ENCODE measurements at regions not wholly inside any gene's neighbourhood (a gene's known extent, or its start where the extent isn't known, plus 50 kb on each side); places are given as distances from the start of the nearest gene placed in this dataset.

GRCh38 chr3:95319921-95320494 lies 1257.1 kb downstream of the NSUN3 start:
- peaks cover 21% of the 10 kb centered on the region for H3K4me1 ChIP-seq (ENCODE audit: insufficient read depth)
- no peaks in the 10 kb centered on the region for H3K36me3 ChIP-seq (ENCODE audit: insufficient read depth)
- Mint-ChIP-seq H3K27me3 (ENCODE audit: insufficient read depth, low read depth, poor library complexity) (no peaks in the 10 kb centered on the region), H3K9me3 (peaks cover 17% of the 10 kb centered on the region), H3K27ac (peak overlapping the region; percentile 78), H3K4me3 (no peak overlapping the region), H3K36me3 (ENCODE audit: low read depth) (peaks cover 18% of the 10 kb centered on the region; the same call in 2 of the 3 replicates), H3K4me1 (peaks cover 14% of the 10 kb centered on the region)
- peak overlapping the region; percentile 22 for H3K27ac ChIP-seq (ENCODE audit: low read depth)
- H3K4me3 ChIP-seq: 0 out of 2 replicates have a peak overlapping the region, but pooled peaks have one; percentile 13
- H2AFZ ChIP-seq: peak overlapping the region; percentile 38
- ATAC-seq (no peak; the same call in 2 of the 3 replicates), DNase-seq (ENCODE audit: low spot score) (no peak)
- H3K79me2 ChIP-seq (replicated peaks; ENCODE audit: insufficient read depth): no peaks in the 10 kb centered on the region
- H3K4me2 ChIP-seq: peak overlapping the region; percentile 16
- H3F3A ChIP-seq (replicated peaks; ENCODE audit: low read depth): no peaks in the 10 kb centered on the region
- TF ChIP-seq NANOG (IDR thresholded peaks at IDR 0.05; ENCODE audit: borderline replicate concordance) (peak; percentile 64; the same call in 1 of the 2 replicates), JUNB (IDR thresholded peaks at IDR 0.05; ENCODE audit: unreplicated experiment) (no peak)
- no peaks in the 10 kb centered on the region; the same call in 1 of the 2 replicates for H3K9me2 ChIP-seq (ENCODE audit: insufficient read depth)
- H4K20me1 ChIP-seq (replicated peaks; ENCODE audit: insufficient read depth): no peaks in the 10 kb centered on the region
- H3K27me3 ChIP-seq (ENCODE audit: insufficient read depth): no peaks in the 10 kb centered on the region

- Histone ChIP-seq H3K4me3 (no peak overlapping the region), H3K4me2 (no peak overlapping the region), H4K20me1 (replicated peaks; ENCODE audit: insufficient read depth) (no peaks in the 10 kb centered on the region), H3K4me1 (ENCODE audit: insufficient read depth) (no peaks in the 10 kb centered on the region), H2AFZ (no peak overlapping the region), H3F3A (replicated peaks; ENCODE audit: low read depth) (no peaks in the 10 kb centered on the region), H3K27me3 (ENCODE audit: insufficient read depth) (no peaks in the 10 kb centered on the region), H3K27ac (ENCODE audit: low read depth) (no peak overlapping the region), H3K79me2 (replicated peaks; ENCODE audit: insufficient read depth) (no peaks in the 10 kb centered on the region), H3K36me3 (ENCODE audit: insufficient read depth) (peaks cover 17% of the 10 kb centered on the region; the same call in 1 of the 2 replicates), H3K9me2 (ENCODE audit: insufficient read depth) (no peaks in the 10 kb centered on the region)
- no peak for DNase-seq (ENCODE audit: low spot score)
- peaks cover 41% of the 10 kb centered on the region for H3K36me3 Mint-ChIP-seq (ENCODE audit: low read depth)
- no peaks in the 10 kb centered on the region for H3K4me1 Mint-ChIP-seq
- H3K27ac Mint-ChIP-seq: no peak overlapping the region
- H3K9me3 Mint-ChIP-seq: peaks cover 53% of the 10 kb centered on the region
- H3K4me3 Mint-ChIP-seq: no peak overlapping the region
- TF ChIP-seq, protein P1, sequence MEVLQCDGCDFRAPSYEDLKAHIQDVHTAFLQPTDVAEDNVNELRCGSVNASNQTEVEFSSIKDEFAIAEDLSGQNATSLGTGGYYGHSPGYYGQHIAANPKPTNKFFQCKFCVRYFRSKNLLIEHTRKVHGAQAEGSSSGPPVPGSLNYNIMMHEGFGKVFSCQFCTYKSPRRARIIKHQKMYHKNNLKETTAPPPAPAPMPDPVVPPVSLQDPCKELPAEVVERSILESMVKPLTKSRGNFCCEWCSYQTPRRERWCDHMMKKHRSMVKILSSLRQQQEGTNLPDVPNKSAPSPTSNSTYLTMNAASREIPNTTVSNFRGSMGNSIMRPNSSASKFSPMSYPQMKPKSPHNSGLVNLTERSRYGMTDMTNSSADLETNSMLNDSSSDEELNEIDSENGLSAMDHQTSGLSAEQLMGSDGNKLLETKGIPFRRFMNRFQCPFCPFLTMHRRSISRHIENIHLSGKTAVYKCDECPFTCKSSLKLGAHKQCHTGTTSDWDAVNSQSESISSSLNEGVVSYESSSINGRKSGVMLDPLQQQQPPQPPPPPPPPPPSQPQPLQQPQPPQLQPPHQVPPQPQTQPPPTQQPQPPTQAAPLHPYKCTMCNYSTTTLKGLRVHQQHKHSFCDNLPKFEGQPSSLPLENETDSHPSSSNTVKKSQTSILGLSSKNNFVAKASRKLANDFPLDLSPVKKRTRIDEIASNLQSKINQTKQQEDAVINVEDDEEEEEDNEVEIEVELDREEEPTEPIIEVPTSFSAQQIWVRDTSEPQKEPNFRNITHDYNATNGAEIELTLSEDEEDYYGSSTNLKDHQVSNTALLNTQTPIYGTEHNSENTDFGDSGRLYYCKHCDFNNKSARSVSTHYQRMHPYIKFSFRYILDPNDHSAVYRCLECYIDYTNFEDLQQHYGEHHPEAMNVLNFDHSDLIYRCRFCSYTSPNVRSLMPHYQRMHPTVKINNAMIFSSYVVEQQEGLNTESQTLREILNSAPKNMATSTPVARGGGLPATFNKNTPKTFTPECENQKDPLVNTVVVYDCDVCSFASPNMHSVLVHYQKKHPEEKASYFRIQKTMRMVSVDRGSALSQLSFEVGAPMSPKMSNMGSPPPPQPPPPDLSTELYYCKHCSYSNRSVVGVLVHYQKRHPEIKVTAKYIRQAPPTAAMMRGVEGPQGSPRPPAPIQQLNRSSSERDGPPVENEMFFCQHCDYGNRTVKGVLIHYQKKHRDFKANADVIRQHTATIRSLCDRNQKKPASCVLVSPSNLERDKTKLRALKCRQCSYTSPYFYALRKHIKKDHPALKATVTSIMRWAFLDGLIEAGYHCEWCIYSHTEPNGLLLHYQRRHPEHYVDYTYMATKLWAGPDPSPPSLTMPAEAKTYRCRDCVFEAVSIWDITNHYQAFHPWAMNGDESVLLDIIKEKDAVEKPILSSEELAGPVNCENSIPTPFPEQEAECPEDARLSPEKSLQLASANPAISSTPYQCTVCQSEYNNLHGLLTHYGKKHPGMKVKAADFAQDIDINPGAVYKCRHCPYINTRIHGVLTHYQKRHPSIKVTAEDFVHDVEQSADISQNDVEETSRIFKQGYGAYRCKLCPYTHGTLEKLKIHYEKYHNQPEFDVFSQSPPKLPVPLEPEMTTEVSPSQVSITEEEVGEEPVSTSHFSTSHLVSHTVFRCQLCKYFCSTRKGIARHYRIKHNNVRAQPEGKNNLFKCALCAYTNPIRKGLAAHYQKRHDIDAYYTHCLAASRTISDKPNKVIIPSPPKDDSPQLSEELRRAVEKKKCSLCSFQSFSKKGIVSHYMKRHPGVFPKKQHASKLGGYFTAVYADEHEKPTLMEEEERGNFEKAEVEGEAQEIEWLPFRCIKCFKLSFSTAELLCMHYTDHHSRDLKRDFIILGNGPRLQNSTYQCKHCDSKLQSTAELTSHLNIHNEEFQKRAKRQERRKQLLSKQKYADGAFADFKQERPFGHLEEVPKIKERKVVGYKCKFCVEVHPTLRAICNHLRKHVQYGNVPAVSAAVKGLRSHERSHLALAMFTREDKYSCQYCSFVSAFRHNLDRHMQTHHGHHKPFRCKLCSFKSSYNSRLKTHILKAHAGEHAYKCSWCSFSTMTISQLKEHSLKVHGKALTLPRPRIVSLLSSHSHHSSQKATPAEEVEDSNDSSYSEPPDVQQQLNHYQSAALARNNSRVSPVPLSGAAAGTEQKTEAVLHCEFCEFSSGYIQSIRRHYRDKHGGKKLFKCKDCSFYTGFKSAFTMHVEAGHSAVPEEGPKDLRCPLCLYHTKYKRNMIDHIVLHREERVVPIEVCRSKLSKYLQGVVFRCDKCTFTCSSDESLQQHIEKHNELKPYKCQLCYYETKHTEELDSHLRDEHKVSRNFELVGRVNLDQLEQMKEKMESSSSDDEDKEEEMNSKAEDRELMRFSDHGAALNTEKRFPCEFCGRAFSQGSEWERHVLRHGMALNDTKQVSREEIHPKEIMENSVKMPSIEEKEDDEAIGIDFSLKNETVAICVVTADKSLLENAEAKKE (CRISPR knock-in tag; IDR thresholded peaks at IDR 0.05): no peak
- TF ChIP-seq, protein P2, sequence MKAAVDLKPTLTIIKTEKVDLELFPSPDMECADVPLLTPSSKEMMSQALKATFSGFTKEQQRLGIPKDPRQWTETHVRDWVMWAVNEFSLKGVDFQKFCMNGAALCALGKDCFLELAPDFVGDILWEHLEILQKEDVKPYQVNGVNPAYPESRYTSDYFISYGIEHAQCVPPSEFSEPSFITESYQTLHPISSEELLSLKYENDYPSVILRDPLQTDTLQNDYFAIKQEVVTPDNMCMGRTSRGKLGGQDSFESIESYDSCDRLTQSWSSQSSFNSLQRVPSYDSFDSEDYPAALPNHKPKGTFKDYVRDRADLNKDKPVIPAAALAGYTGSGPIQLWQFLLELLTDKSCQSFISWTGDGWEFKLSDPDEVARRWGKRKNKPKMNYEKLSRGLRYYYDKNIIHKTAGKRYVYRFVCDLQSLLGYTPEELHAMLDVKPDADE (IDR thresholded peaks at IDR 0.05): no peak
- H3K27me3 Mint-ChIP-seq (ENCODE audit: insufficient read depth, low read depth, poor library complexity): no peaks in the 10 kb centered on the region
- ATAC-seq: no peak
These were observed 1264.6 kb downstream of the NSUN3 start for GRCh38 chr3:95327478-95327877.

Measured in GM23338 (cell line).